Cerebellar cortex (tissue), 1 donor: ENCODE measurements at regions not wholly inside any gene's neighbourhood (a gene's known extent, or its start where the extent isn't known, plus 50 kb on each side); places are given as distances from the start of the nearest gene placed in this dataset.

Experiments
- DNase-seq: peaks from one replicate; pipeline ENCODE4 v3.0.0-alpha.2; 2015; ENCODE audit warnings: low spot score

GRCh38 chr5:144971108-144971850 lies 800.6 kb downstream of the KCTD16 start:
- DNase-seq, result no peak

- no peak for DNase-seq
These were observed 789.6 kb downstream of the KCTD16 start for GRCh38 chr5:144960296-144960695.

- DNase-seq, result no peak
These were observed 787.3 kb downstream of the KCTD16 start for GRCh38 chr5:144958002-144958401.

GRCh38 chr5:144950996-144951395 lies 780.3 kb downstream of the KCTD16 start:
- no peak for DNase-seq

- no peak for DNase-seq
These were observed 776.4 kb downstream of the KCTD16 start for GRCh38 chr5:144947023-144947422.

- no peak for DNase-seq
These were observed 774.8 kb downstream of the KCTD16 start for GRCh38 chr5:144945503-144945902.

- DNase-seq, result no peak
These were observed 774.3 kb downstream of the KCTD16 start for GRCh38 chr5:144944936-144945335.

GRCh38 chr5:144941004-144941403 lies 770.3 kb downstream of the KCTD16 start:
- DNase-seq, result no peak

GRCh38 chr5:144918371-144918770 lies 747.7 kb downstream of the KCTD16 start:
- no peak for DNase-seq

GRCh38 chr5:144915452-144915851 lies 744.8 kb downstream of the KCTD16 start:
- DNase-seq, result no peak

GRCh38 chr5:144913661-144914060 lies 743.0 kb downstream of the KCTD16 start:
- no peak for DNase-seq

- no peak for DNase-seq
These were observed 725.8 kb downstream of the KCTD16 start for GRCh38 chr5:144896473-144896872.

- DNase-seq, result no peak
These were observed 716.0 kb downstream of the KCTD16 start for GRCh38 chr5:144886668-144887067.

GRCh38 chr5:144882739-144883283 lies 712.1 kb downstream of the KCTD16 start:
- no peak for DNase-seq

- no peak for DNase-seq
These were observed 709.8 kb downstream of the KCTD16 start for GRCh38 chr5:144880513-144880912.

GRCh38 chr5:144876990-144877389 lies 706.3 kb downstream of the KCTD16 start:
- no peak for DNase-seq

GRCh38 chr5:144873076-144873475 lies 702.4 kb downstream of the KCTD16 start:
- no peak for DNase-seq

GRCh38 chr5:144864118-144864517 lies 693.4 kb downstream of the KCTD16 start:
- no peak for DNase-seq

GRCh38 chr5:144857454-144857853 lies 686.8 kb downstream of the KCTD16 start:
- no peak for DNase-seq

- DNase-seq, result no peak
These were observed 673.4 kb downstream of the KCTD16 start for GRCh38 chr5:144844086-144844485.

- no peak for DNase-seq
These were observed 661.7 kb downstream of the KCTD16 start for GRCh38 chr5:144832416-144832815.

- no peak for DNase-seq
These were observed 661.0 kb downstream of the KCTD16 start for GRCh38 chr5:144831650-144832049.

GRCh38 chr5:144822503-144822902 lies 651.8 kb downstream of the KCTD16 start:
- no peak for DNase-seq

- DNase-seq, result no peak
These were observed 649.6 kb downstream of the KCTD16 start for GRCh38 chr5:144820278-144820677.
